ENCODE measurements at regions not wholly inside any gene's neighbourhood (a gene's known extent, or its start where the extent isn't known, plus 50 kb on each side); places are given as distances from the start of the nearest gene placed in this dataset.

DNA sequence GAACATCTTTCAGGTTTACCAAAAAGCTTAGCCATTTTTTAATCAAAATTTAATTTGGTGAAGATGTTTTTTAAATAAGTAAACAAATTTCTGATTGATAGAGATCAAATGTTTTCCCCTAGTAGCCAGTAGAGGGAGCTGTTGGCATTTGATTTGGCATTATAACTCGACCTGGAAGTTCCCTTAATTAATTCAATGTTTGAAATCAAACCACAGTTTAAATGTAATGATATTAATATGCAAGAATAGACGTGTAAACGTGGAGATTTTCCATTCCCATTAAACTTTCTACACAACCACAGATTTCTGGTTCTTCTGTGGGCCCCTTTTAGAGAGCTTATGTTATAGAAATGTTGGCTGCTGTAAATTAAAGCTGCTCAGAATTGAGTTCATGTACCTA, 148.1 kb upstream of the MPDZ start:
- Histone ChIP-seq H3K27me3 (no peaks in the 10 kb centered on the region), H3K27ac (peak overlapping the region in 1 of 4 donors; percentile 12), H3K9me3 (no peaks in the 10 kb centered on the region), H3K36me3 (no peaks in the 10 kb centered on the region), H3K4me1 (peaks cover 0 to 29% (median 22%) of the 10 kb centered on the region in 4 donors), H3K4me3 (no peak overlapping the region)
- DNase-seq = no peak
- TF ChIP-seq, protein P1, sequence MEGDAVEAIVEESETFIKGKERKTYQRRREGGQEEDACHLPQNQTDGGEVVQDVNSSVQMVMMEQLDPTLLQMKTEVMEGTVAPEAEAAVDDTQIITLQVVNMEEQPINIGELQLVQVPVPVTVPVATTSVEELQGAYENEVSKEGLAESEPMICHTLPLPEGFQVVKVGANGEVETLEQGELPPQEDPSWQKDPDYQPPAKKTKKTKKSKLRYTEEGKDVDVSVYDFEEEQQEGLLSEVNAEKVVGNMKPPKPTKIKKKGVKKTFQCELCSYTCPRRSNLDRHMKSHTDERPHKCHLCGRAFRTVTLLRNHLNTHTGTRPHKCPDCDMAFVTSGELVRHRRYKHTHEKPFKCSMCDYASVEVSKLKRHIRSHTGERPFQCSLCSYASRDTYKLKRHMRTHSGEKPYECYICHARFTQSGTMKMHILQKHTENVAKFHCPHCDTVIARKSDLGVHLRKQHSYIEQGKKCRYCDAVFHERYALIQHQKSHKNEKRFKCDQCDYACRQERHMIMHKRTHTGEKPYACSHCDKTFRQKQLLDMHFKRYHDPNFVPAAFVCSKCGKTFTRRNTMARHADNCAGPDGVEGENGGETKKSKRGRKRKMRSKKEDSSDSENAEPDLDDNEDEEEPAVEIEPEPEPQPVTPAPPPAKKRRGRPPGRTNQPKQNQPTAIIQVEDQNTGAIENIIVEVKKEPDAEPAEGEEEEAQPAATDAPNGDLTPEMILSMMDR (IDR thresholded peaks at IDR 0.05) = peak; percentile 54 to 72 (median 60)
- no peak for TF ChIP-seq POLR2AphosphoS5 (IDR thresholded peaks at IDR 0.05)
- intact Hi-C loops (cut with DNase I) = loop anchor here (1.0 to 5.0 kb wide), 4 partner anchors 265 to 1005 kb away; no protein-coding TSS in a partner anchor
- WGBS, 2 donors = 0 to 1% methylated on average over 3 of the region's 3 CpGs

DNA sequence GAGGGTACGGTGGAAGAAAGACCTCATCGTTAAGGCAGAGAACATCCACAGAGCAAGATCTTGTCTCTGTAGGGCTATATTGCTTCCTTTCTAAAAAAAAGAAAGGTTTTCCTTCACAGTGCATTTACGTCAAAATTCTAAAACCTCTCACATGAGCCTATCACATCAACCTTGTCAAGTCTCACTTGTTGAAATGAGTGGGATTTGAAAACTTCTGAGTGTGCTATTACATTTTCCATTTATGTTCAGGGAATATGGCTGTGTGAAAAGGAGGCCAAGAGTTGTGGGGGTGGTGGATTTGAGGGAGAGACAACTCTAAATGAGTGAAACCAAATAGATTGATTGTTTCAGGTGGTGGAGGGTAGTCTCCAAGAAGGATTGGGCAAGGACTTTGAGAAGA, 147.1 kb upstream of the MPDZ start:
- H3K27me3 ChIP-seq = no peaks in the 10 kb centered on the region
- TF ChIP-seq, protein P1 (IDR thresholded peaks at IDR 0.05) = no peak
- TF ChIP-seq EP300 (IDR thresholded peaks at IDR 0.05) (no peak), POLR2A (IDR thresholded peaks at IDR 0.05) (no peak), POLR2AphosphoS5 (IDR thresholded peaks at IDR 0.05) (no peak)
- 79 to 87% methylated on average over 3 of the region's 3 CpGs for WGBS, 2 donors
- H3K4me1 ChIP-seq = peaks cover 0 to 29% (median 22%) of the 10 kb centered on the region in 4 donors
- no peaks in the 10 kb centered on the region for H3K9me3 ChIP-seq
- H3K4me3 ChIP-seq = no peak overlapping the region
- no peak overlapping the region for H3K27ac ChIP-seq
- no peak for DNase-seq
- intact Hi-C loops (cut with DNase I) = loop anchor here (1.0 to 5.0 kb wide), 4 partner anchors 266 to 1006 kb away; no protein-coding TSS in a partner anchor
- no peaks in the 10 kb centered on the region for H3K36me3 ChIP-seq

DNA sequence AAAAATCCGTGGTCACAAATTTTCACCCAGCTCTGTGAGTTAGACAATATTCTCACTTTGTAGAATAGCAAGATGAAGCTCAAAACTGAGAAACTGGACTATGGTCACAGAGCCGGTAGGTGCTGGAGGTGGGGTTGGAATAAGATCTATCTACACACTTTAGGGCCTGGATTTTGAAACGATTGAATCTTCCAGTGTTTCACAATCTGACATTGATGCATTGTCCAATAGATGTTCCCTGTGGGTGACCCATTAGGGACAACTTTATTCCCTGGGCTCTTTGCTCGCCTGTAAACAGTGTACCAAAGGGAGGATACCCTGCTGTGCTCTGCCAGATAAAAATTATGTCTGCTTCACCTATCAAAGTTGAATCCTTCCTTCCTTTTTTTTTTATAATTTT, 145.4 kb upstream of the MPDZ start:
- H3K27me3 ChIP-seq = no peaks in the 10 kb centered on the region
- no peaks in the 10 kb centered on the region for H3K9me3 ChIP-seq
- no peak for DNase-seq
- no peak overlapping the region for H3K4me3 ChIP-seq
- no peak for TF ChIP-seq POLR2AphosphoS5 (IDR thresholded peaks at IDR 0.05)
- TF ChIP-seq EP300 (IDR thresholded peaks at IDR 0.05) = no peak
- TF ChIP-seq, protein P1 (IDR thresholded peaks at IDR 0.05) = no peak
- no peak for TF ChIP-seq POLR2A (IDR thresholded peaks at IDR 0.05)
- WGBS, 2 donors = 52 to 78% methylated on average over 4 of the region's 4 CpGs
- no peak overlapping the region for H3K27ac ChIP-seq
- H3K36me3 ChIP-seq = no peaks in the 10 kb centered on the region
- H3K4me1 ChIP-seq = peaks cover 0 to 23% (median 19%) of the 10 kb centered on the region in 4 donors
- intact Hi-C loops (cut with DNase I) = loop anchor here (5.0 kb wide), 3 partner anchors 267 to 1007 kb away; no protein-coding TSS in a partner anchor

DNA sequence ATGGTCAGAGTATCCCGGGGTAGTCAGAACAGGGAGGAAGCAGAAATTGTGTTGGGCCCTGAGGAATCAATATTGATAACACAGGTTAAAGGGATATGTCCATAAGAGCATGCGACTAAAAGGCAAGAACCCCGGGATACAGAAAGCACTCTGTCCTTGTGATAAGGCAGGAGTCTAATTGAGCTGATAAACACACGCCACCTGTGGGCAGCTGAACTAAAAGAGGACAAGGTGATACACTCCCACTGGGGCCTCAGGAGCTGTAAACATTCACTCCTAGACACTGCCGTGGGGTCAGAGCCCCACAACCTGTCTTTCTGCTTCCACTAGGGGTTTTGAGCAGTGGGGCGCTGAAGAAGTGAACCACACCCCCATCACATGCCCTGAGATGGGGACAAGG, 144.7 kb upstream of the MPDZ start:
- WGBS, 2 donors = 43 to 80% methylated on average over 6 of the region's 6 CpGs
- Histone ChIP-seq H3K36me3 (no peaks in the 10 kb centered on the region), H3K9me3 (no peaks in the 10 kb centered on the region), H3K4me1 (peaks cover 0 to 16% (median 12%) of the 10 kb centered on the region in 4 donors), H3K27me3 (no peaks in the 10 kb centered on the region), H3K27ac (no peak overlapping the region), H3K4me3 (no peak overlapping the region)
- no peak for TF ChIP-seq POLR2AphosphoS5 (IDR thresholded peaks at IDR 0.05)
- TF ChIP-seq, protein P1 (IDR thresholded peaks at IDR 0.05) = no peak
- no peak for TF ChIP-seq POLR2A (IDR thresholded peaks at IDR 0.05)
- no peak for TF ChIP-seq EP300 (IDR thresholded peaks at IDR 0.05)
- no peak for DNase-seq
- intact Hi-C loops (cut with DNase I) = no loop called here

DNA sequence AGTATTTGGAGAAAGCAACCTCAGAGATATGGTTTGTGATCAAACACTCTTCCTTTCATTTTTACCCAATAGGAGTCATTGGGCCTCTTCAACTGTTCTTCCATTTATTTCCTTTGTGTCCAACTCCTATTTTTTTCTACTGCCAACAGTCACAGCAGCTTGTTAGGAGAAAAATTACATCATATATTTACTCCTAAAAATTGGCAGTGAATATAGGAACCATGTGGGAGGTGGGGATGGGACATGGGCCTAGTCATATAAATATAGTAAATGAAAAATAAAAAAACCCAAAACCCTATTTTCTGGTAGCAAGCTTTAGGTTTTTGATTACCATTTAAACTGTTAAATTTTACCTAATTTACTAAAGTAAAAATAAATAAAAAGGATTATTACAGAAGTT, 134.9 kb upstream of the MPDZ start:
- no peak for DNase-seq
- Histone ChIP-seq H3K27ac (no peak overlapping the region), H3K27me3 (no peaks in the 10 kb centered on the region), H3K36me3 (no peaks in the 10 kb centered on the region), H3K4me1 (peaks cover 0 to 30% (median 24%) of the 10 kb centered on the region in 4 donors), H3K4me3 (no peak overlapping the region), H3K9me3 (no peaks in the 10 kb centered on the region)
- intact Hi-C loops (cut with DNase I) = no loop called here
- TF ChIP-seq POLR2A (IDR thresholded peaks at IDR 0.05) (no peak), POLR2AphosphoS5 (IDR thresholded peaks at IDR 0.05) (no peak), EP300 (IDR thresholded peaks at IDR 0.05) (no peak)
- TF ChIP-seq, protein P1 (IDR thresholded peaks at IDR 0.05) = no peak

Data from sigmoid colon (tissue), 6 donors.